PC-3 (cell line): ENCODE measurements at regions not wholly inside any gene's neighbourhood (a gene's known extent, or its start where the extent isn't known, plus 50 kb on each side); places are given as distances from the start of the nearest gene placed in this dataset.

Experiments
- CTCF ChIP-seq: fragments of 300-600 bp; sonication (generic); conservative IDR thresholded peaks from 2 replicates; pipeline ENCODE4 v1.5.1; 2017; ENCODE audit warnings: antibody characterized with exemption, low read depth, mild to moderate bottlenecking, low read length
- EZH2 ChIP-seq: fragments of 300-600 bp; sonication (generic); IDR thresholded peaks from one replicate; pipeline ENCODE4 v1.6.1; 2017; ENCODE audit warnings: antibody characterized with exemption, mild to moderate bottlenecking, low read length; ENCODE audit not compliant: unreplicated experiment
- EZH2phosphoT487 ChIP-seq: fragments of 300-600 bp; sonication (generic); IDR thresholded peaks from 2 replicates; pipeline ENCODE4 v1.6.1; 2018; ENCODE audit warnings: mild to moderate bottlenecking, antibody characterized with exemption, low read length, borderline replicate concordance

- TF ChIP-seq CTCF (no peak), EZH2phosphoT487 (no peak), EZH2 (no peak)
Measured at GRCh38 chr2:58699411-58699810, 458.3 kb upstream of the FANCL start.
